Chondrocyte (in vitro differentiated cells): ENCODE measurements at regions not wholly inside any gene's neighbourhood (a gene's known extent, or its start where the extent isn't known, plus 50 kb on each side); places are given as distances from the start of the nearest gene placed in this dataset.
A peak's percentile ranks its signal among the peaks of the same experiment; 100 is the strongest.
"Not testable (repeated sequence)": the region's sequence is repeated elsewhere in the genome, so short reads cannot be mapped to it uniquely, and the experiment has no call there.

ENCODE experiments used
- DNase-seq: peaks from one replicate; pipeline ENCODE4 v3.0.0; 2021; ENCODE audit warnings: mixed read lengths, low spot score
- H3K27ac Mint-ChIP-seq: one replicate; pipeline ENCODE4 v1.8.0; 2021; ENCODE audit warnings: mild to moderate bottlenecking, moderate library complexity, mixed read lengths; ENCODE audit not compliant: unreplicated experiment
- H3K27me3 Mint-ChIP-seq: 2 replicates; pipeline ENCODE4 v1.8.0; 2021; ENCODE audit warnings: low read depth, mixed read lengths
- H3K36me3 Mint-ChIP-seq: 2 replicates; pipeline ENCODE4 v1.8.0; 2021; ENCODE audit warnings: low read depth, mixed read lengths
- H3K4me1 Mint-ChIP-seq: 2 replicates; pipeline ENCODE4 v1.8.0; 2021; ENCODE audit warnings: low read depth, mild to moderate bottlenecking, mixed read lengths
- H3K4me3 Mint-ChIP-seq: one replicate; pipeline ENCODE4 v1.8.0; 2021; ENCODE audit warnings: mild to moderate bottlenecking, moderate library complexity, mixed read lengths; ENCODE audit not compliant: unreplicated experiment
- H3K9me3 Mint-ChIP-seq: 2 replicates; pipeline ENCODE4 v1.8.0; 2021; ENCODE audit warnings: low read depth, mixed read lengths
- CTCF ChIP-seq: fragments of 200-600 bp; sonication (generic); IDR thresholded peaks from 2 replicates; pipeline ENCODE4 v1.5.0; 2021; ENCODE audit warnings: antibody characterized with exemption, mild to moderate bottlenecking, moderate library complexity

GRCh38 chr4:127400276-127400675, 232.5 kb upstream of the INTU start:
- peaks cover 28% of the 10 kb centered on the region for H3K4me1 Mint-ChIP-seq
- no peaks in the 10 kb centered on the region for H3K36me3 Mint-ChIP-seq
- H3K4me3 Mint-ChIP-seq, result no peak overlapping the region
- H3K27ac Mint-ChIP-seq, result no peak overlapping the region
- H3K27me3 Mint-ChIP-seq, result no peaks in the 10 kb centered on the region
- no peaks in the 10 kb centered on the region for H3K9me3 Mint-ChIP-seq
- no peak for DNase-seq
- TF ChIP-seq CTCF, result no peak

GRCh38 chr4:127400731-127401346, 231.9 kb upstream of the INTU start:
- Mint-ChIP-seq H3K27ac (no peak overlapping the region), H3K9me3 (no peaks in the 10 kb centered on the region), H3K4me1 (peaks cover 28% of the 10 kb centered on the region), H3K4me3 (no peak overlapping the region), H3K27me3 (no peaks in the 10 kb centered on the region), H3K36me3 (no peaks in the 10 kb centered on the region)
- DNase-seq, result no peak
- peak; percentile 85 for TF ChIP-seq CTCF

- peaks cover 28% of the 10 kb centered on the region for H3K4me1 Mint-ChIP-seq
- no peak overlapping the region for H3K4me3 Mint-ChIP-seq
- peaks cover 6% of the 10 kb centered on the region for H3K36me3 Mint-ChIP-seq
- no peak overlapping the region for H3K27ac Mint-ChIP-seq
- H3K27me3 Mint-ChIP-seq, result no peaks in the 10 kb centered on the region
- no peak for DNase-seq
- TF ChIP-seq CTCF, result no peak
- peaks cover 10% of the 10 kb centered on the region for H3K9me3 Mint-ChIP-seq
Measured at GRCh38 chr4:127403471-127404084, 229.2 kb upstream of the INTU start.

GRCh38 chr4:127406187-127406586, 226.6 kb upstream of the INTU start:
- Mint-ChIP-seq H3K27ac (no peak overlapping the region), H3K9me3 (peaks cover 10% of the 10 kb centered on the region), H3K4me1 (peaks cover 32% of the 10 kb centered on the region), H3K27me3 (no peaks in the 10 kb centered on the region), H3K36me3 (peaks cover 6% of the 10 kb centered on the region), H3K4me3 (no peak overlapping the region)
- no peak for TF ChIP-seq CTCF
- DNase-seq, result no peak

GRCh38 chr4:127407572-127407971, 225.2 kb upstream of the INTU start:
- DNase-seq, H3K27ac Mint-ChIP-seq, H3K9me3 Mint-ChIP-seq, H3K4me3 Mint-ChIP-seq, H3K36me3 Mint-ChIP-seq, H3K27me3 Mint-ChIP-seq: not testable (repeated sequence)
- H3K4me1 Mint-ChIP-seq, result peaks cover 36% of the 10 kb centered on the region

- peak overlapping the region; percentile 60 for H3K27ac Mint-ChIP-seq
Measured at GRCh38 chr4:127410201-127410600, 222.6 kb upstream of the INTU start.

More at GRCh38 chr4:127410201-127410600, 222.6 kb upstream of the INTU start:
- Mint-ChIP-seq H3K4me3 (no peak overlapping the region), H3K9me3 (peaks cover 10% of the 10 kb centered on the region), H3K27me3 (no peaks in the 10 kb centered on the region), H3K4me1 (peaks cover 22% of the 10 kb centered on the region), H3K36me3 (peaks cover 6% of the 10 kb centered on the region)
- TF ChIP-seq CTCF, result no peak
- no peak for DNase-seq
